DMS79 treated with DMSO at 0.1 percent for 48 hours (cell line): ENCODE measurements at regions not wholly inside any gene's neighbourhood (a gene's known extent, or its start where the extent isn't known, plus 50 kb on each side); places are given as distances from the start of the nearest gene placed in this dataset.

Experiments used
- DNase-seq: peaks from one replicate; lab custom pipeline; 2025; lab: John Stamatoyannopoulos, UW

DNA sequence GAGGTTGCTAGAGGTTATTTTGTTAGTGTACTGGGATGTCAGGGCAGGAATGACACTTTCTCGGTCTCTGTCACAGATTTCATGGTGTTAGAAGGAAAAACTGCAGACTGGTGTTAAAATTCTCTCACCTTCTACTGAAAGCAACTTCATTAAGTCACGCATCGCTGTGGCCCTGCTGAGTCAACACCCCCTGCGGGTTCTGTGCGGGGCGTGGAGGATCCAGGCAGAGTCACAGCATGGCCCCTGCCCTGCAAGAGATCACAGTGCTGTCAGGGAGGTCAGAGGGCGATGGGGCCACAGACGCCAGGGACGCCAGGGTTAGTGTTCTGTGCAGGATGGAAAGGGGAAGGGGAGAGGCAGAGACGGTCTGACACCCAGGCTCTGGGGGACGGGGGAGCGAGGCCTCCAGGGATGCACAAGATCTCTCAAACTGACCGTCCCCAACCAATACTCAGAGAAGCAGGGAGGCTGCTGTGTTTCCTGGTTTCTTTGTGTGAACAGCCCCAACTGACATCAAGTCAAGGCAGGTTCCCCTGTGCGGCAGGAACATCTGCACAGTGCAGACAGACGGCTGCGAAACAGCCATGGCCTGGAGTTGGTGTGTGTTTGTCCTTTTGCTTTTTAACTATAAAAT is 354.9 kb upstream of the SALL3 start:
- DNase-seq, result no peak

DNA sequence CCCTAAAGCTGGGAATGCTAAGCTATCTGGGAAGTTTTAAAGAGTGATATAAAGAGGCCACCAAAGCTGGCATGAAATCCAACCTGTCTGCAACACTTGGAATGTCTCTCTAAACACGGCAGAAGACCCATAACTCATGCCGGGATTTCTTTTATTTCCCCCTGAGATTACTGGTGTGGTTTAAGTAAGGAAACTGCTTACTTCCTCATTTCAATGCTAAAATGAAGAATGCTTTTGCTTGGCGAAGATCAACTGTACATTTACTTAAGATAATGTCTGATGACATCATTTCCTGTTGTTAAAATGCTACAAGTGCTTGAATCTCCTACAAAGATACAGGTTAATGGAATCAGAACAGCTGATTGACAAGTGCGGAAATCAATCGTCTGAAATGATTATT is 353.8 kb upstream of the SALL3 start:
- no peak for DNase-seq

DNA sequence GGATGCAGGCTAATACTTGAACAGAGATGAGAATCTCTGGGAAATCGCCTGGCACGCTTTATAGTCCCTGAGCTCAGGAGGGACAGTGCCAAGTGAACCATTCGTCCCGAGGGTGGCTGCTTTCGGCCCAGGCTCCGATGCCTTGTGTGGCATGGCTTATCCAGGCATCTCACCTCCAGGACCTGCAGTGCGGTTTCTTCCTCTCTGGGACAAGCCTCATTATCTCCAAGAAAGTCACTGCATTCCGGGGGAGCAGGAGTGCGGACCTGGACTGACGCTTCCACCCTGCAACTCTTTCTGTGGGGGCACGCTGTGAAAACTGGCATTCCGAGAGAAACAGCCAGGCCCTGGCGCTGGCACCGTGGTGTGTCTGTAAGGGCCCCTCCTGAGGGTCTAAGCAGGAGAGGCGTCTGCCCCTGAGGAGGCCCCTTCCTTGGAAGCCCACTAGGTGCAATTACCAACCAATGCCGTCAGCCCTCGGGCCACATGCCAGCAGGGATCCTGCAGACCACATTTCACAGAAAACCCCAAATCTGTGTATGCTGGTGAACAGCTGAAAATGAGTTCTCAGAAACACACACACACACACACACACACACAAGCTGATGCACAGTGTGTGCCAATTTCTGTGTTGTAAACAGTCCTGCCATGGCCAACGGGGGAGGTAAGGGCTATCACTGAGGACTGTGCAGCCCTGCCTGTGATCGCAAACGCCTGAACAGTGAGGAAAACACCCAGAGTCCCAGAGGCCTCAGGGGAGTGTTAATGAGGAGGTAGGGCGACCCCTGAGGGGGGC is 351.9 kb upstream of the SALL3 start:
- no peak for DNase-seq

DNA sequence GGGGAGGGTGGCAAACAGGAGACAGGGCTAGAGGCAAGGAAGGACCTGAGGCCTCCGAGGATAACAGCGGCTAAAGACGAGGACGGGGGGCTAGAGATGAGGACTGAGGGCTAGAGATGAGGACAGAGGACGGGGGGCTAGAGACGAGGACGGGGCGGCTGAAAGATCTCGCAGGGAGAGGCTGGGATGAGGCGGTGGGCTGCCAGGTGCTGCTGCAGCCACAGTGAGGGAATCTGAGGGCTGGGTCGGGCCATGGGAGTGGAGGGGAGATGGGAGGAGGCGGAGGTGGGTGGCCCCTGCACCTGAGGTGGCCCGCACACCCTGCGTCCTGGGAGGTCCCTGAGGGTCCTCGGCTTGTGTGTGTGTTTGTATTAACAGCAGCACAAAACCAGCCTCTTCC is 350.2 kb upstream of the SALL3 start:
- no peak for DNase-seq

DNA sequence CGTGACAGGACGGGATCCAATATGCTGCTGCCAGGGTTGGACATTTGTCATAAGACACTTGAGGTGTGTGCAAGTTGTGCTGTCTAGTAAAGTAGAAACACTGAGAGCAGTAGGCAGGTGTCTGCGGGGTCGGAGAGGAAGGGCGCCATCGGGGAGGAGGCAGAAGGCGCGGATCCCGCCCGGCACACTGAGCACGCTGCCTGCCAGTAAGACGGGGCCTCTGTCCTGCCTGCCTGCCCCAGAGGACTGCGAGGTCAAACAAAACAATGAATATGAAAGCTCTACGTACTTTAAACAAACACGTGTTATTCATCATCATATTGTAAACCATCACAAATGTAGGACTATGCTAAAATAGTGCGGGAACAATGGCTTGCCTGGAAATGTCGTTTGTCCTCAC is 349.3 kb upstream of the SALL3 start:
- DNase-seq, result no peak

DNA sequence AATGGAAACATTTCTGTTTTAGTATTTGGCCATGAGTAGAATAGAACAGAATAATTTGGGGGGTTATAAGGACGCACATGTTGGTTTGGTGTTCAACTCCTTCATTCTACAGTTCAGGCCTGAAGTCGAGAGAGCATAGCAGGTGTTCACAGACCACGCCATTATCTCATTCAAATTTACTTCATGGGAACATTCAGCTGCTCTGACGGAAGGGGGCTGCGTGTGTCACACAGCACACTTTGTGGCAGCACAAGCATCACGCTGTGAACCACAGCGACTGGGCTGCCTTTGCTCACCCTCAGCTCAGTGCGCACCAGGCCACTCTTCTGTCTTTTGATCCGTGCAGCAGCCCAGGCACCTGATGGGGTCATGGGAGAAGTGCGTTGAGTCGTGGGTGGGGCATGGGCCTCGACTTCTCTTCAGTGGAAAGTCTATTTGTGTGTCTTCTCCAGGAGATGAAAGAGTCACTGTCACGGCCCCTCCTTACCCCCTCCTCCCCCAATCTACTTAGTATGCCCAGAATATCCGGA is 348.6 kb upstream of the SALL3 start:
- no peak for DNase-seq

DNA sequence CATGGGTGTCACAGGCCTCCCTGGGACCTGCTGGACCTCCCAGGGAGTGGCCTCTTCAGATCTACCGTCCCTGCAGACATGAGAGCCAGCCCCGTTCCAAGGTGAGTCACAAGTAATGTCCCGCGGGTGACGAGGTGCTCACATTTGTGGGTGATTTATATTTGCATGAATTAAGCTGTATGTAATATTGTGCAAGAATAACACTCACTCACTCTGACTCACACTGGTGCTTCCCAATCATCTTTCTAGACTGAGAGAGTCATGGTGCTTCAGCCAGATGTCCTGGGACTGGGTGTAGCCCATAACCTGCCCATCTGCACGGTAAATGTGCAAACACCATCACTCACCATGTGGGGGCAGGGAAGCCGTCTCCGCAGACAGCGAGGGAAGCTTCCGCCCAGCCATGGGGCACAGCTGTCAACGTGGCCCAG is 347.5 kb upstream of the SALL3 start:
- no peak for DNase-seq

DNA sequence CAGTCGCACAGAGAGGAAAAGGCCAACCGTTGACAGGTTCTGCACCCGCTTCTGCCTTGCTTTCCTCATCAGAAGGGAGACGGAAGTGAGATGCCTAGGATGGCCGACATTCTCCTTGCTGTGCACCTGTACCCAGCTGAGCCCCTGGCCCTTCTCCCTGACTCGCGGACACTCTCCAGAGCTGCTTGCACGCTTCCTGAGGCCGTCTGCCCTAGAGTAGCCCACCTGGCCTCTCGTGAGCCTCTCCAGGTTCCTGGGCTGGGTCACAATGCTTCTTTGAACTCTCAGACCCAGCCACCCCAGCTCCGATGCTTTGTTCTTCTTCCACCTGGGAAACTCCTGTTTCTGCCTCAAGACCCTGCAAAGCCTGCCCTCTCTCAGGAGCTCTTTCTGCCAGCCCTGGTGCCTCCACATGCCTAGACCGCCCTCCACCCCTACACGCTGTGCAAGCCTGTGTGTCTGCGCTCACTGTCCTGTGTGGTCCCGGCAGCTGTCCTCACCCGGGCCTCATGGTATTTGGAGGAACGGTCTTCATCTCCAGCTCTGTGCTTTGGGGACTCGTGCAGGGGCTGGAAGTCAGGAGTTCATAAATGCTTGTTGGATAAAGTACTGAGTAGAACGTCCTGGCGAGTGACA is 345.4 kb upstream of the SALL3 start:
- DNase-seq, result no peak

DNA sequence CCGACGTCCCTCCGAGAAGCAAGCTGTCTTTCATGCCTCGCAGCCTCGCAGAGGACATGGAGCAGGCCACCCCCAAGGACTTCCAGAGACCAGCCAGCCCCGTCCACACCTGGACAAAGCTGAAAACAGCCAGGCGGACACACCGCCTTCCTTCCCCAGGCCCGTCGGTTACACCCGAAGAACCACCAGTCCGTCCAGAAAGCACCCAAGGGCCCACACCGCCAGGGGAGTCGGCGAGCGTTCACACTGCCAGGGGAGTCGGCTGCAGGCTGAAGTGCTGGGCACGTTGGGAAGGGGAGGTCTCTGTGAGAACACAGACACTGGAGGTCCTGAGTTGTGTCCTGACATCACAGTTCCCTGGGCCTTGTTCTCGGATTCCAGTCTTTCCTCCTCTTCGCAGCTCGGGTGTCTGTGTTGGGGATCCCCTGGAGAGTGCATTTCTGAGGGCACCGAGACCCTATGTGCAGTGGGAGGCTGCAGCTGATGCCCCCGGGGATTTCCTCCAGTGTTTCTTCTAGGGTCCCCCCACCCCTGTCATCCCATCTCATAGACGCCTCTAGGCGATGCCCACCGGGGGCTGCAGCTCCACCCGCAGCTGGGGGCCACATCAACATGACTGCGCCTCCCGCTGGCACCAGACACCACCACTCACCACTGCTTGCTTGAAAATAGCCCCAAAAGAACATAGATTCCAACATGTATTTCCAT is 344.4 kb upstream of the SALL3 start:
- no peak for DNase-seq

DNA sequence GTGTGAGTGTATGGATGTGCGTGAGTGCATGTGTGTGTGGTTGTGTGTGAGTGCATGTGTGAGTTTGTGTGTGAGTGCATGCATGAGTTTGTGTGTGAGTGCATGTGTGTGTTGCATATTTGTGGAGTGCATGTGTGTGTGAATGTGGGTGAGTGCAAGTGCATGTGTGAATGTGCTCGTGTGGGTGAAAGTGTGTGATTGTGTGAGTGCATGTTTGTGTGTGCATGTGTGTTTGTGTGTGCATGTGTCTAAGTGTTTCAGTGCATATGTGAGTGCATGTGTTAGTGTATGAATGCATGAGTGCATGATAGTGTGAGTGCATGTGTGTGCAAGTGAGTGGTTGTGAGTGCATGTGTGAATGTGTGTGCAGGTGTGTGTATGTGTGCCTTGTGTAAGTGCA is 343.4 kb upstream of the SALL3 start:
- DNase-seq, result no peak

DNA sequence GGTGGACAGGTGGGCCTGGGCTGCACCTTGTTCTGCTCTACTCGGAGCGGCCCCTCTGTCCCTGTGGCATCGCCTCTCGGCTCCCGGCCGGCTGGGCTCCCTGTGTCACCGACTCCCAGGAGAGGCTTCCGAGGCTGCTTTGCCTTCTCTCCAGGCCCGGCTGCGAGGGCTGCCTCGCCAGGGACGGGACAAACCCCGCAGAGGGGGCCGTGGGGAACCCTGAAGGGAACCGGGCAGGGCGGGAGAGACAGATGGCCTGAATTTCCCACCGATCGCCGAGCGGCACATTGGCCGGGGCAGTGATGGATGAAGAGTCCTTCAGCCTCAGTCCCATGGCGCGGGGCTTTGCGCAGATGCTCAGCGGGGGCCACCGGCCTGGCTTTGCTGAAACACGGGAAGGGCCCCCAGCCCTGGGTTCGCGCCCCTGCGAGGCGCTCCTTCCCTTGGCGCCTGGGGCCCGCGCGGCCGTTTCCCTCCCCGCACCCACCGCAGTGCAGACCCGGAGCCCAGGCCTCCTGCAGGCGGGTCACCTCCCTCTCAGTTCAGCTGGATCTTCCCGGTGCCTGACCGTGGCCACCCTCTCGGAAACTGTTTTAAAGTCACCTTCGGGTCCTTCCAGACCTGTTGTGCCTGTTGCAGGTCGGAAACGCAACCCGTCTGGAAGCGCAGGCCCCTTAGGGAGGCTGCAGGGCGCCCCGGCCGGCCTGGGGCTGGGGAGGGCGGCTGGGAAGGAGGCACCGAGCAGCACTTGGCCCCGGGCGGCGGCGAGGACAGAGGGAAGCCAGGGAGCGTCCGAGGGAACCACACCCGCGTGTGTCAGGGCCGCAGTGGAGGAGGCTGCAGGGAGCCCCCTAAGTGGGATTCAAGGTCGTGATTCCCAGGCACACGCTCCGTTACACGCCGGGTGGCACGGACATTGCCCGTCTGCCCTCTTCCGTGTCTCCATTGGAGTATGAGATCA is 341.9 kb upstream of the SALL3 start:
- no peak for DNase-seq

DNA sequence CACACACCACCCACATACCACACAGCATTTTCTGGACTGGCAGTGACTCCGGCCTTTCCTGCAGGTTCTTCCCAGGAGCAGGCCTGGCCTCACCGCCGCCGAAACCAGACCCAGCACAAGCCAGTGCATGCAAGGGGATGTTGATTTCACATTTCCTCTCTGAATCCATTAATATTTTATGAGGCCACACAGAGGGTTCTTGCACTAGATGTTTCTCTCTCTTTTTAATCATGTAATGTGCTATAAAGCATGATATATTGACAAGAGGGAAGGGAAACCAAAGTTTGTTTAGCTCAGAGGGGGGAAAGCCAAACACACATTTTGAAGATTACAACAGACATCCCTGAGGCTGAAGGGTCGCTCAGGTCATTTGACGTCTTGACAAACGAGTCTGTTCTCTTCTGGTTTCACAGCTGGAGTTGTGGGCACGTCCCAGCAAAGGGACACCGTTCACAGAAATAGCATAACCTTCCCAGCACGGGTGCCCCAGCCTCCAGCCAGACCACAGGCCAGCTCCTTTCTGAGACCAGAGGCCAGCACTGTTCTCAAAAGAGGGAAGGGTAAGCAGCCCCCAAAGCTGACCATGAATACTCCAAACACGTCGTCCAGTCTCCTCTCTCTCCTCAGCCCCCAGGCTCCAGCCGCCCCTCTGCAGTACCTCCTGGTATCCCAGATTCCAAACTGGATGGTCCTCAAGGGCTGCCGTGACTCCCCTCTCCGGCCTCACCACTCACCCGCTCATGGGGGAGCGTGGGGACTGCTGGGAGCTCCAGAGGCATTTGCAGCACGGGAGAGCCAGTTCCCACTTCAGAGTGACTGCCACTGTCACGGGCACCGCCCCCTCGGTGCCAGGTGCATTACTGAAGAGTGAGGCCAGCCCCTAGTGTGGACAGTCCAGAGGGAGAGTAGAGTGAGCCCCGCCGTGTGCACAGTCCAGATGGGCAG is 340.3 kb upstream of the SALL3 start:
- no peak for DNase-seq

DNA sequence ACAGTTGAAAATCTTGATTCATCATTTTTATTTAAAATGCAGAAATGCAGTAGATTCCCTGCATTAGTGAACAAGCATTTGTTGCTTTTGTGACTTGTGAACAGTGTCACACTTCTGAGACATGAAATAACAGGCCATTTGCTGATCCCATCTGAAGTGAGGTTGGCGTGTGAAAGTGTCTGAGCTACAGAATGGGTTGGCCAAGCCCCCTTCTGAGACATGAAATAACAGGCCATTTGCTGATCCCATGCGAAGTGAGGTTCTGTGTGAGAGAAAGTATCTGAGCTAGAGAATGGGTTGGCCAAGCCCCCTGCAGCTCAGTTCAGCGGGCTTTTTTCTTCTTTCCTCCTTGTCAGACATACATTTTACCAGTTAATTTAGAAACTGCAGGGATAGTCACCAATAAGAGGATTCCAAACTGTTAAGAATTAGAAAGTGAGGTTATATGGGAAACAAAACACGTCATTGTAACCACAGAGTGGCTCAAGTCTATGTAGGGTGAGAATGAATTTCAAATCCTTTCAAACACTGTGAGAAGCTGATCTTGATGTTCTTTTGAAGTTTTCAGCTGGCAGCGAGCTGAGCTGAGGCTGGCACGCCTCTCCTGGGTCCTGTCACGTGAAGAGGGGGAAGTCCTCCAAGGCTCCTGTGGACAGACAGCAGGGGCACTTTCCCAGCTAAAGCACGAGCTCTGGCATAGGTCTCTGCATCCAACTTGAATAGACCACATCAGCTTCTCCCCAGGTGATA is 339.2 kb upstream of the SALL3 start:
- no peak for DNase-seq

DNA sequence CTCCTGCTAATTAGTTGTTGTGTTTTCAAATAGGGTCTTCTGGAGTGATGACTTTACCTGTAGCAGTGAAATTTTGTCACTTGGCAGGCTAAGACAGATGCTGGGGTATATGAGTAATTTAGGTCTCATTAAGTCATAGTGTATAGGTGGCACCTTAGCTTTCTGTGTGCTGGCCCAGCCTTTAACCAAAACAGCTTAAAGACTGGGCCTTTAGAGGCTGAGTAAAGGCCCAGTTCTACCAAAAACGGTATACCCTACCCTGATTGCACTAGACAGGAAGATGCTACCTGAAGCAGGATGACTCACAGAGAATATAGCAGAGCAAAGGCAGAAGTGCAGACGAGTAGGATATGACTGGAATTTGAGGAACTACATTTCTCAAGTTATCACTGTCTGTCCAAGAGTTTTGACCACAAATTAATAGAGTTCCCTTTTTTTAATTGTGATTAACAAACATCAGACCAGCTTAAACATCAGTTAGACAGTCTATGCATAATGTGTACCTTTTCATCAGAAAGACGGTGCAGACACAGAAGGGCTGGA is 337.9 kb upstream of the SALL3 start:
- no peak for DNase-seq

DNA sequence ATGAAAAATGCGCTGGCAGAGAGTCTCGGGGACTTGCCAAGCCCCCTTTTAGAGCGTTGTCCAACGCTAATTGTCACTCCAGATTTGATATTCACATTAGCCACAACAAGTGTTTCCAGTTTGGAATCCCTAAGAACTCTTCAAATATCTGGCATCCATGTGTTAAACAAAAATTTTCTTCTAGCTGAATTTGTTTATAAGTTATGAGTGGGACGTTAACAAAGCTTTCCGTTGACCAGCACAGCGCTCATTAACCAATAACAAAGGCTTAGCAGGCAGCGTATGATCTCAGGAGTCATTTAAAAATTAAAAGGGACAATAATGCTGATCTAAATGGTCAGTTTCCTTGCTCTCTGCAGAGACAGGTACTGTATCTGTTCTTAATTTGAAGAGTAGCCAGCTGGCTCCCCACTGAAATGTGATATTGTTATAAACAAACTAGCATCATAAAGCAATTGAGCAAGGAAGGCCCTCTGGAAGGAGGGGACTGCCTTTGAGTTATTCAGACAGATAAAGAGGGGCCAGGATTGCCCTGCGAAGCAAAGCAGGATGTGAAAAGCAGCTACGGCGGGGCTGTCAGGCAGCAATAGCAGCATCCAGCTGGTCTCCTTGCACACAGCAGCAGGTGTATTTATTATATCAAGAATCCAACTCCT is 337.2 kb upstream of the SALL3 start:
- peak; percentile 23 for DNase-seq

DNA sequence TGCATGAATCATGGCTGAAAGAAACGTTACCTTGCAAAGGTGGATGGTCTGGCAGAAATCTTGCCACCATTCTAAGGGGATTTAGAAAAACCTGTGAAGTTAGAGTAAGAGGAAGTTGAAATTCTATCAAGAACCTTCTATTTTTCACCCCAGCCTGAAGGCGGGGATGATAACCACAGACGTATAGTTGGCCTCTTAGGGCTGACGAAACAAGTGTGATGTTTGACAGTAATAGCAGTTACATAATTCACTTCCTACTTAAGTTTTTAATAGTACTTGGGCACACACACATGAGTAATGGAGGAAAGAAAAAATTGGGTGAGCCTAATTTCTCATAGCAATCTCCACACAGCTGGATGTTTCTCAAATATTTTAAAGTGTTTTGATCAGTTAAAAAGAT is 336.6 kb upstream of the SALL3 start:
- no peak for DNase-seq

DNA sequence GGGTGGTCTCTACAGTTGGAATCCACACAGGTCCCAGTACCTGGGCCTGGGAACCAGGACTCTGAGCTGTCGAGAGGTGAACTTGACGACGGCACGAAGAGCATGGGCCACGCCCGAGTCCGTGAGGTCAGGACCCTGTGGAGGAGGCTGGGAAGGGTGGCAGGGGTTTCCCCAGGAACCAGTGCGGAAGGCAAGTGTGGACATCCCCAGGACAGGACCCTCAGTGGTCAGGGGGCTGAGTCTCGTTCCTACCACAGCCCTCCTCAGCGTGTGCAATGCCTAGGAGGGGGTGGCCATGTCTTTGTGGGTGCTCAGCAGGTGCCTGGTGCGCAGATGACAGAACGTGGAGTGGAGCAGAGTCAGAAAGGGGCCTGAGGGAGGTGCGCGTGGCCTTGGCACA is 335.6 kb upstream of the SALL3 start:
- DNase-seq, result no peak

DNA sequence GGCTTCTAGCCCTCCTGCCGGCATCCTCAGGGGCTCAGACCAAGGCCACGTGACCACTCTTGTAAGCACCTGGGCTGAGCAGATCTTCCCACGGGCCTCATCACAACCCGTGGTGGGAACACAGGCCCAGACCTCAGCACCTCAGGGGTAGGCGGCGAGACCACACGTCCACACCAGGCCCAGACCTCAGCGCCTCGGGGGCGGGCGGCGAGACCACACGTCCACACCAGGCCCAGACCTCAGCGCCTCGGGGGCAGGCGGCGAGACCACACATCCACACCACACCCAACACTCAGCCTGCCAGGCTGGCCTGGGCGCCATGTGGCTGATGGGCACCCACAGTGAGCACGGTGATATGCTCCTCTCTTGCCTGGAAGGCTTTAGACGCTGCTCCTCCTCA is 334.4 kb upstream of the SALL3 start:
- DNase-seq, result no peak

DNA sequence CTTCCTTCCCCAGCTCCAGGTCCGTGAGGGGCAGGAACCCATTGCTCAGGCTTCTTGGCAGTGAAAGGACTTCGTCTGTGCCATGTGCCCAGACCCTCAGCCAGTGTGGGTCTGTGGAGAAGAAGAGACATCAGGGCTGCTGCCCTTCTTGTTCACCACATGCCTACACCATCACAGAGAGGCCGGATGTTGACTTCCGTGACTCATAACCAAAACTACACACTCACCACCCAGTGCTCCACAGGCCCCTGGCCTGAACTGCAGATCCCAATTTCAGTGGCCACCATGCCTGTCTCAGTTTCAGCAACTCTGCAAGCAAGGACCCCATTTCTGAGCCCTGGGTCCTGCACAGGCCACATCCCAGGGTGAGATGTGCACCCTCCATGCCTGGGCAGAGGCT is 332.6 kb upstream of the SALL3 start:
- DNase-seq, result no peak
